ENCODE measurements at regions not wholly inside any gene's neighbourhood (a gene's known extent, or its start where the extent isn't known, plus 50 kb on each side); places are given as distances from the start of the nearest gene placed in this dataset.

DNA sequence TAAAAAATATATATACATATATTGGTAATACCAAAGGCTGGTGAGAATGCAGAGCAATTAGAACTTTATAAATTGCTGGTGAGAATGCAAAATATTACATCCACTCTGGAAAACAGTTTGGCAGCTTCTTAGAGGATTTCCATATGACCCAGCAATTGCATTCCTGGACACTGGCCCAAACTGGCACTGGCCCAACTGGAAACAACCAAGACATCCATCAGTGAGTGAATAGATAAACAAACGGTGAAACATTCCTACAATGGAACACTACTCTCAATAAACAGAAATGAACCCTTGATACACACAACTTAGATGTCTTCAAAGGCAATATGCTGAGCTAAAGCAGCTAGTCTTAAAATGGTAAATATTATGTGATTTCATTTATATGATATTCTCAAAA is 524.2 kb downstream of the IQCM start:
- no peak for DNase-seq (ENCODE audit: low spot score)
- TF ChIP-seq, protein P1, sequence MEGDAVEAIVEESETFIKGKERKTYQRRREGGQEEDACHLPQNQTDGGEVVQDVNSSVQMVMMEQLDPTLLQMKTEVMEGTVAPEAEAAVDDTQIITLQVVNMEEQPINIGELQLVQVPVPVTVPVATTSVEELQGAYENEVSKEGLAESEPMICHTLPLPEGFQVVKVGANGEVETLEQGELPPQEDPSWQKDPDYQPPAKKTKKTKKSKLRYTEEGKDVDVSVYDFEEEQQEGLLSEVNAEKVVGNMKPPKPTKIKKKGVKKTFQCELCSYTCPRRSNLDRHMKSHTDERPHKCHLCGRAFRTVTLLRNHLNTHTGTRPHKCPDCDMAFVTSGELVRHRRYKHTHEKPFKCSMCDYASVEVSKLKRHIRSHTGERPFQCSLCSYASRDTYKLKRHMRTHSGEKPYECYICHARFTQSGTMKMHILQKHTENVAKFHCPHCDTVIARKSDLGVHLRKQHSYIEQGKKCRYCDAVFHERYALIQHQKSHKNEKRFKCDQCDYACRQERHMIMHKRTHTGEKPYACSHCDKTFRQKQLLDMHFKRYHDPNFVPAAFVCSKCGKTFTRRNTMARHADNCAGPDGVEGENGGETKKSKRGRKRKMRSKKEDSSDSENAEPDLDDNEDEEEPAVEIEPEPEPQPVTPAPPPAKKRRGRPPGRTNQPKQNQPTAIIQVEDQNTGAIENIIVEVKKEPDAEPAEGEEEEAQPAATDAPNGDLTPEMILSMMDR (IDR thresholded peaks at IDR 0.05; ENCODE audit: unreplicated experiment), result no peak
- H3K9me3 Mint-ChIP-seq (ENCODE audit: unreplicated experiment), result no peaks in the 10 kb centered on the region
- H3K36me3 Mint-ChIP-seq (ENCODE audit: low read depth, unreplicated experiment), result no peaks in the 10 kb centered on the region
- H3K27me3 Mint-ChIP-seq (ENCODE audit: unreplicated experiment), result no peaks in the 10 kb centered on the region
- no peak overlapping the region for H3K27ac Mint-ChIP-seq (ENCODE audit: unreplicated experiment)
- H3K4me1 Mint-ChIP-seq (ENCODE audit: unreplicated experiment), result no peaks in the 10 kb centered on the region
- no peak overlapping the region for H3K4me3 Mint-ChIP-seq (ENCODE audit: unreplicated experiment)

DNA sequence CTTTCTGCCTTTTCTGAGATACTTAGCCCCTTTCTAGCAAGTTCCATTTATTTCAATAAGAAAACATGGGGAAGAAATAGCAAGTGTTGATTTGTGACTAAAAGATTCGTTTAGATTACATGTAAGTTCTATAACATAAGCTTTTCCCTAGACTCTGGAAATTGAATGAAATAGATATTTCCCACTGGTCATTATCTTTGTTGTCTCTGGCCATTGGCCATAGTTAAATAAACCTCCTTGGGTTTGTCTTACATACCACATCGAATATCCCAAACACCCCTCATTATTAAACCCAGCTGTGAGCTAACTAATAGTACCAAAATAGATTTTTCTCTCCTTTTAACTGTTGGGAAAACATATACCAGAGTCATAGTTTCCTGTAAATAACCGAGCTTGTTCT is 534.8 kb downstream of the IQCM start:
- Mint-ChIP-seq H3K4me1 (ENCODE audit: unreplicated experiment) (no peaks in the 10 kb centered on the region), H3K9me3 (ENCODE audit: unreplicated experiment) (no peaks in the 10 kb centered on the region), H3K27me3 (ENCODE audit: unreplicated experiment) (no peaks in the 10 kb centered on the region), H3K4me3 (ENCODE audit: unreplicated experiment) (no peak overlapping the region), H3K36me3 (ENCODE audit: low read depth, unreplicated experiment) (no peaks in the 10 kb centered on the region), H3K27ac (ENCODE audit: unreplicated experiment) (no peak overlapping the region)
- TF ChIP-seq, protein P1 (IDR thresholded peaks at IDR 0.05; ENCODE audit: unreplicated experiment), result no peak
- no peak for DNase-seq (ENCODE audit: low spot score)

DNA sequence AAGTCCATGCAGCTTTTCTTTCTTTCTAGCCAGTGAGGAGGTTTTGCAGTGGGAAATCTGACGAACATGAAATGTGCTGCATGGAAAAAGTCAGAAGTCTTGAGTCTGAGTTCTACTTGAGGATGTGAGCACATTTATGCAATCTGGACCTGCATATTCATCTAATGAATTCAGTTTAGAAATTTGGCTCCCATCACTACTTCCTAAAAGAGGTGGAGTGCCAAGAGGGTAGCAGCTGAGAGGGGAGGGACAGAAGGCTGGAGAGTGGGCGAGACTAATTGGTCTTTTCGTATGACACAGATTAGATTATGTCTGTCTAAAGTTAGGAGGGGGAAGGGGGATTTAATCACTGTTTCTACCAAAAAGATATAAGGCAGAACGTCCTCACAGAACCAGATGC is 535.9 kb downstream of the IQCM start:
- H3K27me3 Mint-ChIP-seq (ENCODE audit: unreplicated experiment), result no peaks in the 10 kb centered on the region

DNA sequence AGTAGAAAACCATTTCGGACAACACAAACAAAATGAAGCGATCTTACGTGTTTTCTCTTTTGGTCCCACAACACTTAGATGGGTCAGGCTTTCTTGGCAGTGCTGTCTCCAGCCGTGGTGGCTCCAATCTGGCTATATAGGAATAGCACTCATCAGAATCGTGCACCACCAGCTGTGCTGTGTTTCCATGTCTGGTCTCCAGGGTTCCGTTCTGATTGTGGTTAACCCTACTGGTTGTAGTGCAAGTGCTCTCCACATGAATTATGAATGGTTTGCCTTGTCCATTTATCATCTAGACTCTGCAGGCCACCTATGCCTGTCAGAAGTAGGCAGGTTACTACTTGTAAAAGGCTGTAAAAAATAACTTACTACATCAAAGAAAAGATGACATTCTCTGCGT is 536.3 kb downstream of the IQCM start:
- Mint-ChIP-seq H3K36me3 (ENCODE audit: low read depth, unreplicated experiment) (no peaks in the 10 kb centered on the region), H3K27me3 (ENCODE audit: unreplicated experiment) (no peaks in the 10 kb centered on the region), H3K9me3 (ENCODE audit: unreplicated experiment) (no peaks in the 10 kb centered on the region), H3K4me3 (ENCODE audit: unreplicated experiment) (no peak overlapping the region), H3K4me1 (ENCODE audit: unreplicated experiment) (no peaks in the 10 kb centered on the region), H3K27ac (ENCODE audit: unreplicated experiment) (no peak overlapping the region)
- DNase-seq (ENCODE audit: low spot score), result no peak
- TF ChIP-seq, protein P1 (IDR thresholded peaks at IDR 0.05; ENCODE audit: unreplicated experiment), result no peak

More for the DNA sequence above, 535.9 kb downstream of the IQCM start:
- Mint-ChIP-seq H3K27ac (ENCODE audit: unreplicated experiment) (no peak overlapping the region), H3K9me3 (ENCODE audit: unreplicated experiment) (no peaks in the 10 kb centered on the region), H3K36me3 (ENCODE audit: low read depth, unreplicated experiment) (no peaks in the 10 kb centered on the region), H3K4me3 (ENCODE audit: unreplicated experiment) (no peak overlapping the region), H3K4me1 (ENCODE audit: unreplicated experiment) (no peaks in the 10 kb centered on the region)
- no peak for DNase-seq (ENCODE audit: low spot score)
- TF ChIP-seq, protein P1 (IDR thresholded peaks at IDR 0.05; ENCODE audit: unreplicated experiment), result no peak

DNA sequence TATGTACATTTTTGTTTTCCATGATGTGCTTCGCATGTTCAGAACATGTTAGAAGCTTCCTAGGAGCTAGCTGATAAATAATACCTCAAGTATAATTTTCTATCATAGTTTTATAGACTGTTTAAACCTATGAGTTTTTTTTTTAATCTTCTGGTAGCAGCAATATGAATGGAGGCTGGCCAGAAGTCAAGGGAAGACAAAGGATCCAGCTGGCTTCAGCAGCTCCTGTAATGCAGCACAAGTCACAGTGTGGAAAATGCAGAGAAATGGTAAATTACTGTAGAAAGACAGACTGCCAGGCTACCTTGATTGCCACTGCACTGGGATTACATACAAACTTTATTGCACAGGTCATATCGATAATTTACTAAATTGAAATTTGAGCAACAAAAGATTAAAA is 537.9 kb downstream of the IQCM start:
- Mint-ChIP-seq H3K4me3 (ENCODE audit: unreplicated experiment) (no peak overlapping the region), H3K9me3 (ENCODE audit: unreplicated experiment) (no peaks in the 10 kb centered on the region), H3K27ac (ENCODE audit: unreplicated experiment) (no peak overlapping the region), H3K4me1 (ENCODE audit: unreplicated experiment) (no peaks in the 10 kb centered on the region), H3K27me3 (ENCODE audit: unreplicated experiment) (no peaks in the 10 kb centered on the region), H3K36me3 (ENCODE audit: low read depth, unreplicated experiment) (no peaks in the 10 kb centered on the region)
- TF ChIP-seq, protein P1 (IDR thresholded peaks at IDR 0.05; ENCODE audit: unreplicated experiment), result no peak
- no peak for DNase-seq (ENCODE audit: low spot score)

Data from endothelial cell (in vitro differentiated cells).